ENCODE measurements at regions not wholly inside any gene's neighbourhood (a gene's known extent, or its start where the extent isn't known, plus 50 kb on each side); places are given as distances from the start of the nearest gene placed in this dataset.

DNA sequence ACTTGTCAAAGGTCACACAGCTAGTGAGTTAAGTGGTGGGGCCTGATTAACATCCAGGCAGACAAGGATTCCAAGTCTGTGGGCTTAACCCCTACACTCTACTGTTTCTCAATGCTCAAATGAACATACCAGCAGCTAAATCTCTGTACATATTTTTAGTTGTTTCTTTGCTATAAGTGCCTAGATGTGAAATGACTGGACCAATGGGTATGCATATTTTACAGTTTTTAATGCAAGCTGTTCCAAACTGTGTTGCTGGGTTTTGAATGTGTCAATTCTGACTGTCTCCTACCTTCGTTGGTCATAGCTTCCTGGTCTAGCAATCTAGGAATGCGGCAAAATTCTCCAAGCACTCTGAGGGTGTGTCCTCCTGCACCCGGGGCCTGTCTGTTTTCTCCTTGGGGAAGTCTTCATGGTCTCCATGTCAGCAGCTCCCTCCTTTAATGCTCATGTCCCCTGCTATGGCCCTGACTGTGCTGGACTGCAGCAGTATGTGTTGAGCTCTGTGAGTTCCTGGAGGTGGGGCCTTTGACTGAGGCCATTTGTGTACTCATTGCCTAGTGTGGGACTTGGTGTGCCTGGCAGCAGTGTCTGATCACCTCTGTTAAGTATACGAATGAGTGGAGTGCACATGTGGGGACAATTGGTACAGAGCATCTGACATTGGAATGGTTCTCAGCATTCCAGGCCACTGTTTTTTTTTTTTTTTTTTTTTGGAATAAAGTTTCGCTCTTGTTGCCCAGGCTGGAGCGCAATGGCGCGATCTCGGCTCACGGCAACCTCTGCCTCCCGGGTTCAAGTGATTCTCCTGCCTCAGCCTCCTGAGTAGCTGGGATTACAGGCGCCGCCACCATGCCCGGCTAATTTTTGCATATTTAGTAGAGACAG is 72.9 kb upstream of the SLC2A1 start:
- H3K4me1 ChIP-seq, result peaks cover 5% of the 10 kb centered on the region
- H3K4me3 ChIP-seq, result no peak overlapping the region
- no peaks in the 10 kb centered on the region for H3K9me3 ChIP-seq
- no peaks in the 10 kb centered on the region for H3K36me3 ChIP-seq
- TF ChIP-seq, protein P1, sequence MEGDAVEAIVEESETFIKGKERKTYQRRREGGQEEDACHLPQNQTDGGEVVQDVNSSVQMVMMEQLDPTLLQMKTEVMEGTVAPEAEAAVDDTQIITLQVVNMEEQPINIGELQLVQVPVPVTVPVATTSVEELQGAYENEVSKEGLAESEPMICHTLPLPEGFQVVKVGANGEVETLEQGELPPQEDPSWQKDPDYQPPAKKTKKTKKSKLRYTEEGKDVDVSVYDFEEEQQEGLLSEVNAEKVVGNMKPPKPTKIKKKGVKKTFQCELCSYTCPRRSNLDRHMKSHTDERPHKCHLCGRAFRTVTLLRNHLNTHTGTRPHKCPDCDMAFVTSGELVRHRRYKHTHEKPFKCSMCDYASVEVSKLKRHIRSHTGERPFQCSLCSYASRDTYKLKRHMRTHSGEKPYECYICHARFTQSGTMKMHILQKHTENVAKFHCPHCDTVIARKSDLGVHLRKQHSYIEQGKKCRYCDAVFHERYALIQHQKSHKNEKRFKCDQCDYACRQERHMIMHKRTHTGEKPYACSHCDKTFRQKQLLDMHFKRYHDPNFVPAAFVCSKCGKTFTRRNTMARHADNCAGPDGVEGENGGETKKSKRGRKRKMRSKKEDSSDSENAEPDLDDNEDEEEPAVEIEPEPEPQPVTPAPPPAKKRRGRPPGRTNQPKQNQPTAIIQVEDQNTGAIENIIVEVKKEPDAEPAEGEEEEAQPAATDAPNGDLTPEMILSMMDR (IDR thresholded peaks at IDR 0.05), result no peak
- ATAC-seq (no peak), DNase-seq (no peak)
- intact Hi-C loops (cut with DNase I), result no loop called here
- H3K27me3 ChIP-seq, result peaks cover 3% of the 10 kb centered on the region
- H3K27ac ChIP-seq, result no peak overlapping the region

DNA sequence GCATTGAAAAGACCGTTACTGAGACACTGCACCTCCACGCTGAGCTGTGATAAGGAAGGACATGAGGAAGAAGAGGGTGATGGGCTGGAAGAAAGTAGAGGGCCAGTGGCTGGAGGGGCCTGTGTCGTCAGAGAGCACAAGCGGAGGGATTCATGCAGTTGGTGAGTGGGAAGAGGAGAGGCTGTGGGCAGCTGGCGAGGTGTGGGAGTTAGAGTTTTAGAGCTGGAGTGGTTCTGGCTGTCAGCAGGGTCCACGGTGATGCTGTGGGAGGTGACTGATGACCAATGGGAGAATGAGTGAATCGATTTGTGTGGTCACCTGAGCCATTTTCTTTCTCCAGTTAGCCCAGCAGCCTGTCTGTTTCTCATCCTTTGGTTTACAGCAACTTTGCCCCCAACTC is 66.2 kb upstream of the SLC2A1 start:
- Histone ChIP-seq H3K4me3 (no peak overlapping the region), H3K36me3 (no peaks in the 10 kb centered on the region), H3K27me3 (peaks cover under 1% of the 10 kb centered on the region), H3K27ac (no peak overlapping the region), H3K9me3 (no peaks in the 10 kb centered on the region), H3K4me1 (no peaks in the 10 kb centered on the region)
- TF ChIP-seq, protein P1 (IDR thresholded peaks at IDR 0.05), result no peak
- no peak for DNase-seq
- intact Hi-C loops (cut with DNase I), result no loop called here
- no peak for ATAC-seq

DNA sequence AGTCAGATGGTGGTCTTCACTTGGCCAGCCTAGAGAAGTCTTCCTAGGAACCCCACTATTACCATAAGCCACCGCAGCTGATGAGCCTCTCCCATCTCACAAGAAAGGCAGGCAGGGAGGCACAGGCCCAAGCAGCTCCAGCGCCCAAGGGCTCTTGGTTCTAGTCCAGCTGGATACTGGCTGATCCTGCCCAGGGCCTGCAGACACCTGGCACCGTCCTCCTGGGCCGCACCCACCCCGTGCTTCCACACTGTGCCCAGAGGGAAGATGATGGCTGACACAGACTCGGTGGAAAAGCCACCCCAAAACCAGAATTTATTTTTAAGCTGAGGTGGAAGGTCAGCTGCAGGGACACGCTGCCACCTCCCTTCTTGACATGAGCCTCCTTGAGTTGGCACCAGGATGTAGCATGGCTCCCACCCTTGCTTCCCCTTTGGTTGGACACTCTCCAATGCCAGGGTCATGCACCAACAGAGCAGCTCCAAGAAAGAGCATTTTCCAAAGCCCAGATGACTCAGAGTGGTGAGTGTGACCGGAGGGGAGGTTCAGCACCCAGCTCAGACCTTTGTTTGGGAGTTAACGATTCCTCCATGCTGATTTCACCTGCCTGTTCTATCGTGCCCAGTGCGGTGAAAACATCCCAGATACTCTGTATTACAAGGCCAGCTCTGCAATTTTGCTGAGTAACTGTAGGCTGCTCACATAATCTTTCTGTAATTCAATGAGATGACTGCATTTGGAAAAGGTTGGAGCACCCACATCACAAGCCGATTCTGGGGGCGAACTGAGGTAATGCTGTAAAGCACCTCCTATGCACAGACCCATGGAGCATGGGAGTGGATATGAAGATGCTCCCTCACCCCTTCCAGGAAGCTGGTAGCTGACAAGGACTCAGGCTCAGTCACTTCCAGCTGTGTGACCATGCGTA is 63.1 kb upstream of the SLC2A1 start:
- H3K36me3 ChIP-seq, result no peaks in the 10 kb centered on the region
- TF ChIP-seq, protein P1 (IDR thresholded peaks at IDR 0.05), result no peak
- DNase-seq (no peak), ATAC-seq (no peak)
- H3K4me3 ChIP-seq, result no peak overlapping the region
- no peaks in the 10 kb centered on the region for H3K27me3 ChIP-seq
- no peak overlapping the region for H3K27ac ChIP-seq
- no peaks in the 10 kb centered on the region for H3K9me3 ChIP-seq
- no peaks in the 10 kb centered on the region for H3K4me1 ChIP-seq
- intact Hi-C loops (cut with DNase I), result no loop called here

DNA sequence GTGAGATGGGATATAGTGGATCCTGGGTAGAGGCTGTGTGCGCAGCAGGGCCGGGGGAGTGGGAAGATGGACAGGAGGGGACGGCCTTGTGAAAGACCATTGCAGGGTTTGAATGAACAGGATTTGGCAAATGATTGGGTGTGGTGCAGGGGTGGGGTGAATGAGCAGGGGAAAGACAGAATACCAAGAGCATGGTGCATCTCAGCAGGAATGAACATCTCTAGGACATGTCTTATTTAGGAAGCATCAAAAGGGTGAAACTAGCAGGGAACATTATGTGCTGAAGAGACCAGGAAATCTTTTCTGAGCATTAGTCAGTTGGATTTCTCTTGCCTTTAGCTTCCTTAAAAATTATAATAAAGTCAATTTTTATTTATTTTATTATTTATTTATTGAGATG is 60.6 kb upstream of the SLC2A1 start:
- no peak for DNase-seq
- Histone ChIP-seq H3K27me3 (no peaks in the 10 kb centered on the region), H3K36me3 (no peaks in the 10 kb centered on the region), H3K27ac (no peak overlapping the region), H3K4me3 (no peak overlapping the region), H3K4me1 (no peaks in the 10 kb centered on the region), H3K9me3 (no peaks in the 10 kb centered on the region)
- TF ChIP-seq, protein P1 (IDR thresholded peaks at IDR 0.05), result no peak
- intact Hi-C loops (cut with DNase I), result no loop called here
- ATAC-seq, result no peak

DNA sequence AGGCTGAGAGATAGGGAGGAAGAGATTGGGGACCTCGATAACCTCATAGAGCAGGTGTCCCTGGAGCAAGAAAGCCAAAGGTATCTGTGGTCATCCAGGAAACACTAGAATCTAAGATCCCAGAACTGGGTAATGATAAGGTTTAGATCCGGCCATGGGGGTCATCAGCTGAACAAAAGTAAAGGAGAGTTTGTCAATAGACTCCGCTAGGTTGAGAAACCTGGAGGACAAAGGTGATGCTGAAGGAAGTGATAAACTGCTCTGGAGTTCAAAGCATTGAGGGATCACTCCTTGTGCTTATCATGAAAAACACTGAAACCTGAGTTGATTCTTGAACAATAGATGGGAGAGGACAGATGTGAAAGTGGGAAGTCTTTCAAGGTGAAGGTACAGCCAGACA is 59.5 kb upstream of the SLC2A1 start:
- DNase-seq, result no peak
- Histone ChIP-seq H3K36me3 (no peaks in the 10 kb centered on the region), H3K27ac (no peak overlapping the region), H3K27me3 (no peaks in the 10 kb centered on the region), H3K9me3 (no peaks in the 10 kb centered on the region), H3K4me1 (no peaks in the 10 kb centered on the region), H3K4me3 (no peak overlapping the region)
- ATAC-seq, result no peak
- TF ChIP-seq, protein P1 (IDR thresholded peaks at IDR 0.05), result no peak
- intact Hi-C loops (cut with DNase I), result no loop called here

Measured in upper lobe of right lung (tissue), 1 donor.